GM12873 (cell line): ENCODE measurements at regions not wholly inside any gene's neighbourhood (a gene's known extent, or its start where the extent isn't known, plus 50 kb on each side); places are given as distances from the start of the nearest gene placed in this dataset.

ENCODE experiments used
- CTCF ChIP-seq: IDR thresholded peaks from 2 replicates; pipeline ENCODE4 v1.5.1; 2012; ENCODE audit warnings: low read depth, mild to moderate bottlenecking, moderate library complexity, low read length, control low read depth; ENCODE audit not compliant: insufficient read depth; ENCODE audit errors: missing control alignments

- TF ChIP-seq CTCF: no peak
Measured at GRCh38 chr6:1497761-1498105, 108.4 kb downstream of the FOXF2 start.

- TF ChIP-seq CTCF: peak; percentile 24
Measured at GRCh38 chr6:1498491-1499113, 109.2 kb downstream of the FOXF2 start.

- no peak for TF ChIP-seq CTCF
Measured at GRCh38 chr6:1499777-1500176, 109.9 kb upstream of the FOXC1 start.

- TF ChIP-seq CTCF: no peak
Measured at GRCh38 chr6:1500913-1501312, 108.8 kb upstream of the FOXC1 start.

GRCh38 chr6:1502041-1502440 lies 107.7 kb upstream of the FOXC1 start:
- no peak for TF ChIP-seq CTCF

- no peak for TF ChIP-seq CTCF
Measured at GRCh38 chr6:1503811-1504210, 105.9 kb upstream of the FOXC1 start.

- no peak for TF ChIP-seq CTCF
Measured at GRCh38 chr6:1504465-1504864, 105.2 kb upstream of the FOXC1 start.
